Neural crest cell (in vitro differentiated cells): ENCODE measurements at regions not wholly inside any gene's neighbourhood (a gene's known extent, or its start where the extent isn't known, plus 50 kb on each side); places are given as distances from the start of the nearest gene placed in this dataset.

Experiments used
- DNase-seq: peaks from one replicate; pipeline ENCODE4 v3.0.0; 2021; ENCODE audit warnings: low read depth, mixed read lengths, low spot score
- H3K27ac Mint-ChIP-seq: one replicate; pipeline ENCODE4 v1.8.0; 2021; ENCODE audit warnings: mild to moderate bottlenecking, mixed read lengths; ENCODE audit not compliant: unreplicated experiment
- H3K27me3 Mint-ChIP-seq: 2 replicates; pipeline ENCODE4 v1.8.0; 2021; ENCODE audit warnings: low read depth, mild to moderate bottlenecking, mixed read lengths
- H3K36me3 Mint-ChIP-seq: 2 replicates; pipeline ENCODE4 v1.8.0; 2021; ENCODE audit warnings: low read depth, mild to moderate bottlenecking, mixed read lengths
- H3K4me1 Mint-ChIP-seq: 2 replicates; pipeline ENCODE4 v1.8.0; 2021; ENCODE audit warnings: mixed read lengths
- H3K4me3 Mint-ChIP-seq: one replicate; pipeline ENCODE4 v1.8.0; 2021; ENCODE audit warnings: mild to moderate bottlenecking, mixed read lengths
- H3K9me3 Mint-ChIP-seq: 2 replicates; pipeline ENCODE4 v1.8.0; 2021; ENCODE audit warnings: mixed read lengths
- CTCF ChIP-seq: fragments of 200-600 bp; sonication (generic); conservative IDR thresholded peaks from 2 replicates; pipeline ENCODE4 v1.5.0; 2021; ENCODE audit warnings: antibody characterized with exemption, mild to moderate bottlenecking

- Mint-ChIP-seq H3K4me3 (peak overlapping the region; percentile 24), H3K9me3 (peaks cover 4% of the 10 kb centered on the region), H3K27ac (no peak overlapping the region), H3K4me1 (peaks cover 34% of the 10 kb centered on the region), H3K36me3 (peaks cover 2% of the 10 kb centered on the region), H3K27me3 (peaks cover 56% of the 10 kb centered on the region)
- TF ChIP-seq CTCF = no peak
- DNase-seq = no peak
Observed at GRCh38 chr5:17400724-17401469, 97.1 kb upstream of the TAF11L2 start.

GRCh38 chr5:17401470-17402288 is 96.4 kb upstream of the TAF11L2 start:
- peaks cover 34% of the 10 kb centered on the region for H3K4me1 Mint-ChIP-seq
- H3K4me3 Mint-ChIP-seq = peak overlapping the region; percentile 24
- peaks cover 2% of the 10 kb centered on the region for H3K9me3 Mint-ChIP-seq
- peak overlapping the region; percentile 79 for H3K27ac Mint-ChIP-seq
- H3K36me3 Mint-ChIP-seq = peaks cover 2% of the 10 kb centered on the region
- DNase-seq = no peak
- H3K27me3 Mint-ChIP-seq = peaks cover 56% of the 10 kb centered on the region
- TF ChIP-seq CTCF = no peak

- peaks cover 34% of the 10 kb centered on the region for H3K4me1 Mint-ChIP-seq
- DNase-seq = no peak
- H3K4me3 Mint-ChIP-seq = peak overlapping the region; percentile 53
- H3K27me3 Mint-ChIP-seq = peaks cover 56% of the 10 kb centered on the region
- H3K9me3 Mint-ChIP-seq = no peaks in the 10 kb centered on the region
- H3K27ac Mint-ChIP-seq = peak overlapping the region; percentile 79
- no peaks in the 10 kb centered on the region for H3K36me3 Mint-ChIP-seq
- TF ChIP-seq CTCF = no peak
Observed at GRCh38 chr5:17402289-17403121, 95.5 kb upstream of the TAF11L2 start.

- TF ChIP-seq CTCF = no peak
- peaks cover 51% of the 10 kb centered on the region for H3K27me3 Mint-ChIP-seq
- H3K4me1 Mint-ChIP-seq = peaks cover 34% of the 10 kb centered on the region
- H3K4me3 Mint-ChIP-seq = no peak overlapping the region
- no peaks in the 10 kb centered on the region for H3K36me3 Mint-ChIP-seq
- no peak overlapping the region for H3K27ac Mint-ChIP-seq
- no peak for DNase-seq
- no peaks in the 10 kb centered on the region for H3K9me3 Mint-ChIP-seq
Observed at GRCh38 chr5:17403695-17404490, 94.1 kb upstream of the TAF11L2 start.

GRCh38 chr5:17405976-17406375 is 92.1 kb upstream of the TAF11L2 start:
- H3K4me3 Mint-ChIP-seq = no peak overlapping the region
- no peak overlapping the region for H3K27ac Mint-ChIP-seq
- peaks cover 27% of the 10 kb centered on the region for H3K4me1 Mint-ChIP-seq
- peaks cover 37% of the 10 kb centered on the region for H3K27me3 Mint-ChIP-seq
- H3K36me3 Mint-ChIP-seq = no peaks in the 10 kb centered on the region
- no peak for TF ChIP-seq CTCF
- DNase-seq = no peak
- H3K9me3 Mint-ChIP-seq = no peaks in the 10 kb centered on the region
